ENCODE measurements at regions not wholly inside any gene's neighbourhood (a gene's known extent, or its start where the extent isn't known, plus 50 kb on each side); places are given as distances from the start of the nearest gene placed in this dataset.

DNA sequence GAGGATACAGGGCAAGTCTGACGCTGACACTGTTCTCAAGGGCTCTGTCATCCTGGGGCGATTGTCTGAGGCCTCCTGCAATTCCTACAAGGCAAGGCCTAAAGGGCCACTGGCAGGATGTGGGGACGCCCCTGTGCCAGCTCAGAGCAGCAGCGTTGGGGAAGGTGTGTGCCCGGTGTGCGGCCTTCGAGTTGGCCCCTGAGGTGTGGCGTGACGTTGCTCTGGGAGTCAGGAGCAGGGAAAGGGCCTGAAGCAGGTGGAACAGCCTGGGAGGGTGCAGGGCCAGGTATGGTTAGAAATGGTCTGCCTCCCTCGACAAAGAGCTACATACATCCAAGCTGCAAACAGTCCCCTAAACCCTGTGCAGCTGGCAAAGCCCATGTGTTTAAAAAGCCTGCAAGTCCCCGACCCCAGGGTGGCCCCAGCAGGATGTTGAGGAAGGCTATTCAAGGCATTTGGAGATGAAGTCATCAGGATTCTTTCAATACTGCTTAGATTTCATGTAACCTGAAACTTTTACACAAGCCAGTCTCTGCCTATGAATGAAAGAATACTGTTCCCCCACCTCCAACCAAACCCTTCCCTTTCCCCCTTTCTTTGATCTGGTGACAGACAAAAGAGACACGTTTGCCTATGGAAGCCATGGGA is 142.5 kb upstream of the TNS3 start:
- H3K4me3 ChIP-seq (replicated peaks in 1 of 3) = no peak overlapping the region
- no peaks in the 10 kb centered on the region for H3K27me3 ChIP-seq
- no peak for DNase-seq
- WGBS, 2 donors = 80 to 84% methylated on average over 10 to 12 of the region's 12 CpGs
- no peaks in the 10 kb centered on the region for H3K9me3 ChIP-seq
- intact Hi-C loops (cut with DNase I) = no loop called here
- TF ChIP-seq, protein P1, sequence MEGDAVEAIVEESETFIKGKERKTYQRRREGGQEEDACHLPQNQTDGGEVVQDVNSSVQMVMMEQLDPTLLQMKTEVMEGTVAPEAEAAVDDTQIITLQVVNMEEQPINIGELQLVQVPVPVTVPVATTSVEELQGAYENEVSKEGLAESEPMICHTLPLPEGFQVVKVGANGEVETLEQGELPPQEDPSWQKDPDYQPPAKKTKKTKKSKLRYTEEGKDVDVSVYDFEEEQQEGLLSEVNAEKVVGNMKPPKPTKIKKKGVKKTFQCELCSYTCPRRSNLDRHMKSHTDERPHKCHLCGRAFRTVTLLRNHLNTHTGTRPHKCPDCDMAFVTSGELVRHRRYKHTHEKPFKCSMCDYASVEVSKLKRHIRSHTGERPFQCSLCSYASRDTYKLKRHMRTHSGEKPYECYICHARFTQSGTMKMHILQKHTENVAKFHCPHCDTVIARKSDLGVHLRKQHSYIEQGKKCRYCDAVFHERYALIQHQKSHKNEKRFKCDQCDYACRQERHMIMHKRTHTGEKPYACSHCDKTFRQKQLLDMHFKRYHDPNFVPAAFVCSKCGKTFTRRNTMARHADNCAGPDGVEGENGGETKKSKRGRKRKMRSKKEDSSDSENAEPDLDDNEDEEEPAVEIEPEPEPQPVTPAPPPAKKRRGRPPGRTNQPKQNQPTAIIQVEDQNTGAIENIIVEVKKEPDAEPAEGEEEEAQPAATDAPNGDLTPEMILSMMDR (IDR thresholded peaks at IDR 0.05) = no peak
- no peak for TF ChIP-seq POLR2A (IDR thresholded peaks at IDR 0.05)
- H3K36me3 ChIP-seq = no peaks in the 10 kb centered on the region
- H3K27ac ChIP-seq = no peak overlapping the region
- H3K4me1 ChIP-seq = peaks cover 6 to 19% of the 10 kb centered on the region in 2 donors

DNA sequence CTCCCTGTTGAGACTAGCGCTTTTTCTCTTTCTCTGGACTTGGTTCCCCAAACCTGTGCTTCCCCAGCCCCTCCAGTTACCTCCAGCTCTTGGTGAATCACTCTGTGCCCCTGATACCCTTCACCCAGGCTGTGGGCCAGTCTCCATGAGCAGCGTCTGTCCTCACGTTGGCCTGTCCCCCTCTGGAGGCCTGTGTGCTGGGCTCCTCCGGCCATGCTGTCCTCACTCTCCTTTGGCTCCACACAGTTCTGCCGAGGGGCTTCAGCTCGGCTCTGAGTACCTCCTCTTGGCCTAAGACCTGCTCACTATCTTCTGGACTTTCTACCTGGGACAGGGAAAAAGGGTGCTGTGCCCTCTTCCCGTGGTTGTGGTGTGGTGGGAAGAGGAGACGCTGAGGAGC is 140.2 kb upstream of the TNS3 start:
- no peaks in the 10 kb centered on the region for H3K9me3 ChIP-seq
- peaks cover 6 to 19% of the 10 kb centered on the region in 2 donors for H3K4me1 ChIP-seq
- TF ChIP-seq, protein P1 (IDR thresholded peaks at IDR 0.05) = no peak
- TF ChIP-seq POLR2A (IDR thresholded peaks at IDR 0.05) = no peak
- 89 to 96% methylated on average over 8 of the region's 8 CpGs for WGBS, 2 donors
- H3K36me3 ChIP-seq = no peaks in the 10 kb centered on the region
- no peak overlapping the region for H3K4me3 ChIP-seq (replicated peaks in 1 of 3)
- no peak for DNase-seq
- H3K27ac ChIP-seq = no peak overlapping the region
- intact Hi-C loops (cut with DNase I) = no loop called here
- H3K27me3 ChIP-seq = no peaks in the 10 kb centered on the region

DNA sequence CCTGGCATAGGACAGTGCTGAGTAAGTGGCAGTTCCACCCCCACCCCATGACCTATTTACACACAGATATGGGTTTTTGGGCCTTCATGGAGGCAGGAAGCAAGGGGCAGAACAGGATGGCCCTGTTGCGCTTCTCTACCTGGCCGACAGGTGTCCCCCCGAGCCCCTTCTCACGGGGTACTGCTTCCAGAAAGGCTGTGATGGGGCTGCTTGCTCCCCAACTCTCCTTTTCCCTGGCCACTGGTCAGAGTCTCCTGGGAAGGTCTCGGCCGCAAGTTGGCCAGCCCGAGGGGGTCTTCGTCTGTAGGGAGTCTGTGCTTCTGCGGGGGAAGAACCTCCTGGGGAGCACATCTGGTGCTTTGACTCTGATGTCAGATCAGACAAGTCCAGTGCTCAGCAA is 139.8 kb upstream of the TNS3 start:
- Histone ChIP-seq H3K36me3 (no peaks in the 10 kb centered on the region), H3K27ac (no peak overlapping the region), H3K27me3 (no peaks in the 10 kb centered on the region), H3K9me3 (no peaks in the 10 kb centered on the region), H3K4me1 (peaks cover 6 to 19% of the 10 kb centered on the region in 2 donors), H3K4me3 (replicated peaks in 1 of 3) (no peak overlapping the region)
- intact Hi-C loops (cut with DNase I) = no loop called here
- DNase-seq = no peak
- WGBS, 2 donors = 82 to 88% methylated on average over 3 to 6 of the region's 9 CpGs
- TF ChIP-seq, protein P1 (IDR thresholded peaks at IDR 0.05) = no peak
- no peak for TF ChIP-seq POLR2A (IDR thresholded peaks at IDR 0.05)

DNA sequence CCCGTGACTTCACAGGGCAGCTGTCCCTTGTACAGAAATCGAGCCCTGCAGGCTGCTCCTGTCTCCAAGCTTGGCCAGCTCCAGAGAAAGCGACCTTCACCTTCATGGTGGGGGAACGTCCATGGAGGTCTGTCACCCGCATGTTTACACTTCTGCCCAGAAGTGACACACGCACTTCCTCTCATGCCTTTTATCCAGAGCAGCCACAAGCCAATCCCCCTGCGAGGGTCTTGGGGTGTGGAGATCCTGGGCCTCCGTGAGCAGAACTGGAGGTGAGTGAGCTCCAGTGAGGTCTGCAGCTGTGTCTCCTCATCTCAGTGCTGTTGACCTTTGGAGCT is 139.0 kb upstream of the TNS3 start:
- Histone ChIP-seq H3K4me3 (replicated peaks in 1 of 3) (no peak overlapping the region), H3K36me3 (no peaks in the 10 kb centered on the region), H3K9me3 (no peaks in the 10 kb centered on the region), H3K27ac (no peak overlapping the region), H3K4me1 (peaks cover 6 to 12% of the 10 kb centered on the region in 2 donors), H3K27me3 (no peaks in the 10 kb centered on the region)
- TF ChIP-seq, protein P1 (IDR thresholded peaks at IDR 0.05) = no peak
- no peak for TF ChIP-seq POLR2A (IDR thresholded peaks at IDR 0.05)
- WGBS, 2 donors = 93 to 96% methylated on average over 8 of the region's 8 CpGs
- intact Hi-C loops (cut with DNase I) = no loop called here
- no peak for DNase-seq

DNA sequence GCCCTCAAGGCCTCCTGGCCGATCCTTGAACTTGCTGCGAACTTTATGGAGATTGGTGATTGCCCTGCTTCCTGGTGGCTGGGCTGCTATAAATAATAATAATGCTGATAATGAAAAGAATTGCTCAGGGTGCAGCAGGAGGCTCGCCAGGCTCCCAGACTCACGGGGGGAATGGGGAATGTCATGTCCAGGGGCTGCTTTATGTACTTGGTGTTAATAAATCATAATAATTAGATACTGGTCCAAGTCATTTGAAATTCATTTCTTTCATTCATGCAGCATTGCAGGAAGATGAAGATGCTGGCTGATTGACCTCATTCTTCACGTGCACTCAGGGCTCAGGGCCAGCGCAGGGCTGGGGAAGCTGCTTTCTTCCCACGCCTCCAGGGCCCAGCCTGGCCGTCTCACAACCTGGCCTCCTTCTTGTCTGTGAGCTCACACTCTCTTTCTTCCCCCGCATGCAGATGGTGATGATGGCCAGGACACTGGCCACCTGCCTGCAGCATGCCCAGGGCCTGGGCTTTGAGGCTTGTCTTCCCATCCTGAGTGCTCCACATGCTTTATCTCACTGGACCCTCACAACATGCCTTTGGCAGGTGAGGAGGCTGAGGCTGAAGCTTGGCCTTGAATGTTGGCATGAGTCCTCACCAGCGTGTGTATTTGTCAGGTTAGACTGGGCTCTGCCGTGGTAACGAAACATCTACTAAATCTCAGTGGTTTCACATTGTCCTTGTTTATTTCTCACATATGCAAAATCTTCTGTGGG is 138.4 kb upstream of the TNS3 start:
- 80% methylated on average over 12 of the region's 12 CpGs for WGBS, 2 donors
- peaks cover 5 to 9% of the 10 kb centered on the region in 2 donors for H3K4me1 ChIP-seq
- no peaks in the 10 kb centered on the region for H3K9me3 ChIP-seq
- H3K4me3 ChIP-seq (replicated peaks in 1 of 3) = no peak overlapping the region
- H3K27me3 ChIP-seq = no peaks in the 10 kb centered on the region
- no peaks in the 10 kb centered on the region for H3K36me3 ChIP-seq
- DNase-seq = no peak
- TF ChIP-seq, protein P1 (IDR thresholded peaks at IDR 0.05) = no peak
- no peak for TF ChIP-seq POLR2A (IDR thresholded peaks at IDR 0.05)
- no peak overlapping the region for H3K27ac ChIP-seq
- intact Hi-C loops (cut with DNase I) = no loop called here
